ENCODE measurements at regions not wholly inside any gene's neighbourhood (a gene's known extent, or its start where the extent isn't known, plus 50 kb on each side); places are given as distances from the start of the nearest gene placed in this dataset.

GRCh38 chr2:219906114-219907010 is 278.9 kb downstream of the SLC4A3 start:
- DNase-seq, result no peak

GRCh38 chr2:219907011-219907365 is 279.6 kb downstream of the SLC4A3 start:
- DNase-seq, result no peak

GRCh38 chr2:219908538-219908937 is 281.1 kb downstream of the SLC4A3 start:
- no peak for DNase-seq

GRCh38 chr2:219911541-219911940 is 284.1 kb downstream of the SLC4A3 start:
- no peak for DNase-seq

GRCh38 chr2:219912491-219912921 is 285.1 kb downstream of the SLC4A3 start:
- DNase-seq, result peak; percentile 64

GRCh38 chr2:219914577-219914976 is 287.1 kb downstream of the SLC4A3 start:
- no peak for DNase-seq

- DNase-seq, result peak; percentile 32
Observed at GRCh38 chr2:219916281-219916680, 288.9 kb downstream of the SLC4A3 start.

GRCh38 chr2:219916726-219917440 is 289.5 kb downstream of the SLC4A3 start:
- DNase-seq, result no peak

GRCh38 chr2:219918254-219918653 is 290.8 kb downstream of the SLC4A3 start:
- DNase-seq, result no peak

GRCh38 chr2:219918944-219919343 is 291.5 kb downstream of the SLC4A3 start:
- DNase-seq, result no peak

GRCh38 chr2:219919506-219919905 is 292.1 kb downstream of the SLC4A3 start:
- no peak for DNase-seq

GRCh38 chr2:219929835-219930234 is 302.4 kb downstream of the SLC4A3 start:
- DNase-seq, result no peak

- DNase-seq, result no peak
Observed at GRCh38 chr2:219939647-219940046, 312.2 kb downstream of the SLC4A3 start.

GRCh38 chr2:219944866-219945265 is 317.4 kb downstream of the SLC4A3 start:
- no peak for DNase-seq

- no peak for DNase-seq
Observed at GRCh38 chr2:219946021-219946420, 318.6 kb downstream of the SLC4A3 start.

- no peak for DNase-seq
Observed at GRCh38 chr2:219946529-219946928, 319.1 kb downstream of the SLC4A3 start.

GRCh38 chr2:219947575-219947974 is 320.1 kb downstream of the SLC4A3 start:
- DNase-seq, result no peak

- no peak for DNase-seq
Observed at GRCh38 chr2:219949053-219949452, 321.6 kb downstream of the SLC4A3 start.

GRCh38 chr2:219951099-219951498 is 323.7 kb downstream of the SLC4A3 start:
- DNase-seq, result no peak

GRCh38 chr2:219954331-219954730 is 326.9 kb downstream of the SLC4A3 start:
- DNase-seq, result no peak

- no peak for DNase-seq
Observed at GRCh38 chr2:219957820-219958219, 330.4 kb downstream of the SLC4A3 start.

GRCh38 chr2:219958941-219959340 is 331.5 kb downstream of the SLC4A3 start:
- DNase-seq, result no peak

- no peak for DNase-seq
Observed at GRCh38 chr2:219959471-219959870, 332.0 kb downstream of the SLC4A3 start.

- no peak for DNase-seq
Observed at GRCh38 chr2:219961947-219962498, 334.6 kb downstream of the SLC4A3 start.
